ENCODE measurements at regions not wholly inside any gene's neighbourhood (a gene's known extent, or its start where the extent isn't known, plus 50 kb on each side); places are given as distances from the start of the nearest gene placed in this dataset.

GRCh38 chrX:82677286-82677685, 830.8 kb upstream of the POU3F4 start:
- FAIRE-seq = no peak
- no TSS peak for BruUV-seq (replicated peaks)
- H3K36me3 ChIP-seq (ENCODE audit: control insufficient read depth in 2 of 2, extremely low read depth in 1 of 2, insufficient read depth in 2 of 2, low read length in 2 of 2) = no peaks in the 10 kb centered on the region
- no peaks in the 10 kb centered on the region for H4K20me1 ChIP-seq (replicated peaks; ENCODE audit: control insufficient read depth, extremely low read depth, insufficient read depth, low read length)
- CTCF ChIA-PET = interaction anchor here (1.2 kb wide), 1 partner anchor 1800 kb away, joined by 11 read pairs; no protein-coding TSS in a partner anchor
- DNase-seq (ENCODE audit: low read depth, low spot score) = no peak
- TF ChIP-seq MYC (IDR thresholded peaks at IDR 0.05; ENCODE audit: low read depth, low read length) (no peak), EZH2 (IDR thresholded peaks at IDR 0.05; ENCODE audit: borderline replicate concordance, low read depth, low read length, severe bottlenecking) (no peak), FOS (IDR thresholded peaks at IDR 0.05; ENCODE audit: borderline replicate concordance, insufficient read depth, low read length) (no peak), CTCF (IDR thresholded peaks at IDR 0.05; ENCODE audit: extremely low read depth in 1 of 2, insufficient read depth in 1 of 2, low read depth in 1 of 2, low read length in 2 of 2) (no peak), JUN (IDR thresholded peaks at IDR 0.05; ENCODE audit: borderline replicate concordance, insufficient read depth, insufficient read length, low read depth) (no peak), MAX (IDR thresholded peaks at IDR 0.05; ENCODE audit: insufficient read depth, insufficient read length) (no peak), POLR2A (IDR thresholded peaks at IDR 0.05; ENCODE audit: low read depth, low read length) (no peak)
- intact Hi-C loops (cut with micrococcal nuclease) = no loop called here
- no peaks in the 10 kb centered on the region for H3K9me3 ChIP-seq (replicated peaks; ENCODE audit: control insufficient read depth, insufficient read depth, low read length)
- H3K27me3 ChIP-seq (ENCODE audit: control insufficient read depth in 2 of 2, insufficient read depth in 2 of 2, low read length in 2 of 2) = no peaks in the 10 kb centered on the region
- POLR2A ChIA-PET = no interaction called here
- no peaks in the 10 kb centered on the region for H3K4me1 ChIP-seq (ENCODE audit: control insufficient read depth, extremely low read depth, insufficient read depth, low read length)
- no peak overlapping the region for H3K27ac ChIP-seq (ENCODE audit: insufficient read depth, low read depth, low read length)
- H3K4me2 ChIP-seq (ENCODE audit: insufficient read depth, low read length) = no peak overlapping the region
- no peak overlapping the region for H2AFZ ChIP-seq (ENCODE audit: low read depth, low read length)
- H3K9ac ChIP-seq (replicated peaks; ENCODE audit: extremely low read depth, insufficient read depth, low read length) = no peak overlapping the region
- no peak overlapping the region for H3K4me3 ChIP-seq (replicated peaks in 1 of 3; ENCODE audit: insufficient read depth in 1 of 3, low read depth in 1 of 3, low read length in 3 of 3)
- no peaks in the 10 kb centered on the region for H3K79me2 ChIP-seq (ENCODE audit: control insufficient read depth, insufficient read depth, low read length)
- no peaks in the 10 kb centered on the region for H3K9me1 ChIP-seq (replicated peaks; ENCODE audit: control insufficient read depth, extremely low read depth, insufficient read depth, low read length)
- dilution Hi-C loops (cut with MboI; ENCODE audit: extremely low pct_ligation_motif_present, low sequenced_read_pairs) = no loop called here

GRCh38 chrX:82692991-82693390, 815.1 kb upstream of the POU3F4 start:
- no peak for DNase-seq (ENCODE audit: low read depth, low spot score)

More at GRCh38 chrX:82692991-82693390, 815.1 kb upstream of the POU3F4 start:
- Histone ChIP-seq H3K36me3 (ENCODE audit: control insufficient read depth in 2 of 2, extremely low read depth in 1 of 2, insufficient read depth in 2 of 2, low read length in 2 of 2) (no peaks in the 10 kb centered on the region), H3K9me3 (replicated peaks; ENCODE audit: control insufficient read depth, insufficient read depth, low read length) (no peaks in the 10 kb centered on the region), H3K9ac (replicated peaks; ENCODE audit: extremely low read depth, insufficient read depth, low read length) (no peak overlapping the region), H3K27ac (ENCODE audit: insufficient read depth, low read depth, low read length) (no peak overlapping the region), H3K9me1 (replicated peaks; ENCODE audit: control insufficient read depth, extremely low read depth, insufficient read depth, low read length) (no peaks in the 10 kb centered on the region), H3K27me3 (ENCODE audit: control insufficient read depth in 2 of 2, insufficient read depth in 2 of 2, low read length in 2 of 2) (no peaks in the 10 kb centered on the region), H3K4me3 (replicated peaks in 1 of 3; ENCODE audit: insufficient read depth in 1 of 3, low read depth in 1 of 3, low read length in 3 of 3) (no peak overlapping the region), H3K79me2 (ENCODE audit: control insufficient read depth, insufficient read depth, low read length) (no peaks in the 10 kb centered on the region), H2AFZ (ENCODE audit: low read depth, low read length) (no peak overlapping the region), H3K4me2 (ENCODE audit: insufficient read depth, low read length) (no peak overlapping the region), H4K20me1 (replicated peaks; ENCODE audit: control insufficient read depth, extremely low read depth, insufficient read depth, low read length) (no peaks in the 10 kb centered on the region), H3K4me1 (ENCODE audit: control insufficient read depth, extremely low read depth, insufficient read depth, low read length) (no peaks in the 10 kb centered on the region)
- intact Hi-C loops (cut with micrococcal nuclease) = no loop called here
- CTCF ChIA-PET = no interaction called here
- no peak for TF ChIP-seq CTCF (IDR thresholded peaks at IDR 0.05; ENCODE audit: extremely low read depth in 1 of 2, insufficient read depth in 1 of 2, low read depth in 1 of 2, low read length in 2 of 2)
- no peak for TF ChIP-seq FOS (IDR thresholded peaks at IDR 0.05; ENCODE audit: borderline replicate concordance, insufficient read depth, low read length)
- TF ChIP-seq MAX (IDR thresholded peaks at IDR 0.05; ENCODE audit: insufficient read depth, insufficient read length) = no peak
- no peak for TF ChIP-seq JUN (IDR thresholded peaks at IDR 0.05; ENCODE audit: borderline replicate concordance, insufficient read depth, insufficient read length, low read depth)
- no peak for TF ChIP-seq GATA2 (IDR thresholded peaks at IDR 0.05; ENCODE audit: insufficient read depth, insufficient read length, low read depth, low read length)
- no peak for TF ChIP-seq POLR2AphosphoS5 (IDR thresholded peaks at IDR 0.05; ENCODE audit: insufficient read depth, low read depth, low read length)
- TF ChIP-seq EZH2 (IDR thresholded peaks at IDR 0.05; ENCODE audit: borderline replicate concordance, low read depth, low read length, severe bottlenecking) = no peak
- no peak for TF ChIP-seq POLR2A (IDR thresholded peaks at IDR 0.05; ENCODE audit: low read depth, low read length)
- TF ChIP-seq MYC (IDR thresholded peaks at IDR 0.05; ENCODE audit: low read depth, low read length) = no peak
- no TSS peak for BruUV-seq (replicated peaks)
- FAIRE-seq = no peak
- dilution Hi-C loops (cut with MboI; ENCODE audit: extremely low pct_ligation_motif_present, low sequenced_read_pairs) = no loop called here
- POLR2A ChIA-PET = no interaction called here

Data from endothelial cell of umbilical vein (primary cell).